ENCODE measurements at regions not wholly inside any gene's neighbourhood (a gene's known extent, or its start where the extent isn't known, plus 50 kb on each side); places are given as distances from the start of the nearest gene placed in this dataset.
"Not testable (repeated sequence)": the region's sequence is repeated elsewhere in the genome, so short reads cannot be mapped to it uniquely, and the experiment has no call there.

- H3K27me3 ChIP-seq (ENCODE audit: control insufficient read depth, insufficient read depth); H3K4me3 ChIP-seq (ENCODE audit: low read length); H3K9me3 ChIP-seq (ENCODE audit: control insufficient read depth, low read length); ATAC-seq; H3K4me1 ChIP-seq (ENCODE audit: control insufficient read depth, insufficient read depth, low read length); H3K27ac ChIP-seq (ENCODE audit: low read length); DNase-seq; intact Hi-C loops (cut with DNase I): not testable (repeated sequence)
- WGBS: 88% methylated on average over 2 of the region's 2 CpGs
Observed at GRCh38 chrX:107296184-107296583, 89.8 kb downstream of the DNAAF6 start.

GRCh38 chrX:107298276-107298675, 91.9 kb downstream of the DNAAF6 start:
- no peaks in the 10 kb centered on the region for H3K9me3 ChIP-seq (ENCODE audit: control insufficient read depth, low read length)
- 66% methylated on average over 2 of the region's 2 CpGs for WGBS
- no peak overlapping the region for H3K4me3 ChIP-seq (ENCODE audit: low read length)
- no peaks in the 10 kb centered on the region for H3K27me3 ChIP-seq (ENCODE audit: control insufficient read depth, insufficient read depth)
- H3K4me1 ChIP-seq (ENCODE audit: control insufficient read depth, insufficient read depth, low read length): no peaks in the 10 kb centered on the region
- intact Hi-C loops (cut with DNase I): no loop called here
- no peak for DNase-seq
- H3K27ac ChIP-seq (ENCODE audit: low read length): no peak overlapping the region
- ATAC-seq: no peak

GRCh38 chrX:107301253-107301652, 94.8 kb downstream of the DNAAF6 start:
- intact Hi-C loops (cut with DNase I): no loop called here
- ATAC-seq (no peak), DNase-seq (no peak)
- no peaks in the 10 kb centered on the region for H3K9me3 ChIP-seq (ENCODE audit: control insufficient read depth, low read length)
- H3K4me1 ChIP-seq (ENCODE audit: control insufficient read depth, insufficient read depth, low read length): no peaks in the 10 kb centered on the region
- H3K27me3 ChIP-seq (ENCODE audit: control insufficient read depth, insufficient read depth): no peaks in the 10 kb centered on the region
- 76% methylated on average over 3 of the region's 3 CpGs for WGBS
- H3K27ac ChIP-seq (ENCODE audit: low read length): no peak overlapping the region
- no peak overlapping the region for H3K4me3 ChIP-seq (ENCODE audit: low read length)

GRCh38 chrX:107304141-107304540, 97.7 kb downstream of the DNAAF6 start:
- 48% methylated on average over 2 of the region's 2 CpGs for WGBS
- Histone ChIP-seq H3K4me1 (ENCODE audit: control insufficient read depth, insufficient read depth, low read length) (no peaks in the 10 kb centered on the region), H3K9me3 (ENCODE audit: control insufficient read depth, low read length) (no peaks in the 10 kb centered on the region), H3K27ac (ENCODE audit: low read length) (no peak overlapping the region), H3K4me3 (ENCODE audit: low read length) (no peak overlapping the region), H3K27me3 (ENCODE audit: control insufficient read depth, insufficient read depth) (no peaks in the 10 kb centered on the region)
- DNase-seq: no peak
- intact Hi-C loops (cut with DNase I): no loop called here
- no peak for ATAC-seq

GRCh38 chrX:107323786-107324492, 117.5 kb downstream of the DNAAF6 start:
- 27% methylated on average over 39 of the region's 39 CpGs for WGBS
- DNase-seq (peak in 1 of 3 donors; percentile 50), ATAC-seq (no peak)
- Histone ChIP-seq H3K4me1 (ENCODE audit: control insufficient read depth, insufficient read depth, low read length) (no peaks in the 10 kb centered on the region), H3K27me3 (ENCODE audit: control insufficient read depth, insufficient read depth) (no peaks in the 10 kb centered on the region), H3K27ac (ENCODE audit: low read length) (no peak overlapping the region), H3K9me3 (ENCODE audit: control insufficient read depth, low read length) (no peaks in the 10 kb centered on the region), H3K4me3 (ENCODE audit: low read length) (no peak overlapping the region)
- intact Hi-C loops (cut with DNase I): no loop called here

DNA sequence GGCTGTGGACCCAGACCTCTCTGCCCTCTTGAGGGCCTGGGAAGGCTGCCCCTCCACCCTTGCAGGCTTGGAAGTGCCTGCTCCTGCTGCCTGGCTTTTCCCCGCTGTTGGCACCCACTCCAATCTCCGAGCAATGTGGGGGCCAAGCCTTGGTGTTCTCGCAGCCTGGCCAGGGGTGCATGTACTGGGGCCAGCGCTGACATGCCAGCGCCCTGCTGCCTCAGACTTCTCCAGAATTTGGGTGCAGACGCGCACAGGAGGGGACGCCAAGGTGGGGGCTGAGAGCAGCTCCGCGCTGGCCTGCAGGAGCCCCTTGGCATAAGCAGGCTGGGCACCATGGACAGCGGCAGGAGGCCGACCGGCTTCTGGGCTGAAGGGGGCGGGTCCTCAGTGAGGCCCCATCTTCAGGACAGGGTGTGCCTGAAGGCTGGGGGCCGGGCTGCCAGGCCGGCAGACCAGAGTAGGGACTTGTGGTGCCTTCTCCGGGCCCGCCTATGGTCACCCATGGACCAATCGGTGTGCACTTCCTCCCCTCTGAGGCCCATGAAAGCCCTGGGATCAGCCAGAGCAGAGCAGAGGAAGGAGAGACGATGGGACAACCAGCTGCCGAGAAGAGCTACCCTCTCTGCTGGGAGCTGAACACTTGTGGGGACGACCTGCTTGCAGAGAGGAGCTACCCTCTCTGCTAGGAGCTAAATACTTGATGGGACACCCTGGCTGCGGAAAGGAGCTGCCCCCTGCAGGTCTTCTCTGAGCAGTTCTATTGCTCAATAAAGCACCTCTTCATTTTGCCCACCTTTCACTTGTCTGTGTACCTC, 118.3 kb downstream of the DNAAF6 start:
- intact Hi-C loops (cut with DNase I): no loop called here
- no peaks in the 10 kb centered on the region for H3K27me3 ChIP-seq (ENCODE audit: control insufficient read depth, insufficient read depth)
- peak; percentile 41 to 75 (median 74) for DNase-seq
- peak; percentile 61 to 77 for ATAC-seq
- 2% methylated on average over 23 of the region's 23 CpGs for WGBS
- no peak overlapping the region for H3K4me3 ChIP-seq (ENCODE audit: low read length)
- no peaks in the 10 kb centered on the region for H3K9me3 ChIP-seq (ENCODE audit: control insufficient read depth, low read length)
- H3K27ac ChIP-seq (ENCODE audit: low read length): no peak overlapping the region
- no peaks in the 10 kb centered on the region for H3K4me1 ChIP-seq (ENCODE audit: control insufficient read depth, insufficient read depth, low read length)

DNA sequence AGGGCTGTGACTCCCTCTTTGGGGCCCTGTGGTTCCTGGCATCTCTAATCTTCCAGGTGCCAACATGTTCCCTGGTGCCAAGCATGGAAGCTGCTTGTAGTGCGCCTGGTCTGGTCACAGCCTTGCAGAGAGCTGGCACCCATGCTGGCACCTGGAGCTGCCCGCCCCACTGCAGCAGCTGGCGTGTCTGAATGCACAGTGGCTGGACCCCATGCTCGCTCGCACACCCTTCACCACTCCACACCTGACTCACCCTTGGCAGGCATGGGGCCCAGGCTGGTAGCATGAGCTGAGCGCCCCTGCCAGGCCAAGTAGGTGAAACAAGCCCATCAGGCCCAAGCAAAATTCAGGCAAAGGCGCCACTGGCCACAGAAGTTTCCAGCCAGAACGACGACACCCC, 119.1 kb downstream of the DNAAF6 start:
- no peak overlapping the region for H3K27ac ChIP-seq (ENCODE audit: low read length)
- ATAC-seq (no peak), DNase-seq (peak in 1 of 3 donors; percentile 44)
- 88% methylated on average over 9 of the region's 9 CpGs for WGBS
- H3K9me3 ChIP-seq (ENCODE audit: control insufficient read depth, low read length): no peaks in the 10 kb centered on the region
- no peaks in the 10 kb centered on the region for H3K4me1 ChIP-seq (ENCODE audit: control insufficient read depth, insufficient read depth, low read length)
- H3K4me3 ChIP-seq (ENCODE audit: low read length): no peak overlapping the region
- intact Hi-C loops (cut with DNase I): no loop called here
- no peaks in the 10 kb centered on the region for H3K27me3 ChIP-seq (ENCODE audit: control insufficient read depth, insufficient read depth)

GRCh38 chrX:107348051-107348450, 101.4 kb upstream of the FRMPD3 start:
- H3K4me3 ChIP-seq (ENCODE audit: low read length): no peak overlapping the region
- no peak for ATAC-seq
- H3K27me3 ChIP-seq (ENCODE audit: control insufficient read depth, insufficient read depth): no peaks in the 10 kb centered on the region
- WGBS: 73% methylated on average over 4 of the region's 4 CpGs
- no peaks in the 10 kb centered on the region for H3K9me3 ChIP-seq (ENCODE audit: control insufficient read depth, low read length)
- DNase-seq: no peak
- intact Hi-C loops (cut with DNase I): no loop called here
- H3K4me1 ChIP-seq (ENCODE audit: control insufficient read depth, insufficient read depth, low read length): no peaks in the 10 kb centered on the region
- H3K27ac ChIP-seq (ENCODE audit: low read length): no peak overlapping the region

DNA sequence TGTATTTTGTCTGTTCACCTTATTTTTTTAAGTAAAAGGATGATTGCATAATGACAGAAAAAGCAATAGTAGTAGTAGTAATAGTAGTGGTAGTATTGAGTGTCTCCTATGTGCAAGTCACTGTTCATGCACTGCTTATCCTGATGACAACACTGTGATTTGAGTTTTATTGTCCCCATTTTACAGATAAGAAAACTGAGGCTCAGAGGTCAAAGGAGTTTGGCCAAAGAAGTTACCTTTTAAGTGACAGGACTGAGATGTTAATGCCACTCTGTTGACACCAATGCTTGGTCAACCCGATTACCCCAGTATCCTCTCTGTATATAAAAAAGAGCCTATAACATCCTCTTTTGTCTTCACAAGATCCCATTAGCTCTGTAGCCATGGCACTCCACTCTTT, 100.5 kb upstream of the FRMPD3 start:
- Histone ChIP-seq H3K27ac (ENCODE audit: low read length) (no peak overlapping the region), H3K27me3 (ENCODE audit: control insufficient read depth, insufficient read depth) (no peaks in the 10 kb centered on the region), H3K9me3 (ENCODE audit: control insufficient read depth, low read length) (no peaks in the 10 kb centered on the region), H3K4me3 (ENCODE audit: low read length) (no peak overlapping the region), H3K4me1 (ENCODE audit: control insufficient read depth, insufficient read depth, low read length) (no peaks in the 10 kb centered on the region)
- intact Hi-C loops (cut with DNase I): no loop called here
- ATAC-seq: no peak
- DNase-seq: no peak
- 88% methylated on average over 1 of the region's 1 CpG for WGBS

DNA sequence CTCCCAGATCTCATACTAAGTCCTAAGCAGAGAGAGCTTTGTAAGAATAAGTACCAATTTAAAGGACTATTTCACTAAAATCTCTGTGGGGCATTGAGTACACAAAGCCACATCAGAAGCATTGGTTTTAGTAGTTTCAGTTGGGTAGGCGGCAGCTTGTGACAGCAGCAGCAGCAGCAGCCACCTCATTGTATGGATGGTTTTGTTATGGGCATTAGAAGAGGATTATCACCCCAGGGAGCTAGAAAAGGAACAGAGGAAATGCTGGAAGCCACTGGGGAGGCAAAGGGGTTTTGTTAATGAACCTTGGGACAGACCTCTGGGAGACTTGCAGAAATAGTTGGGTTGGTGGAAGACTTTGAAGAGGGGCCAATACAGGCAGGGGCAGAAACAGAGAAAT, 93.9 kb upstream of the FRMPD3 start:
- DNase-seq (no peak), ATAC-seq (no peak)
- WGBS: 18% methylated on average over 1 of the region's 1 CpG
- Histone ChIP-seq H3K4me1 (ENCODE audit: control insufficient read depth, insufficient read depth, low read length) (no peaks in the 10 kb centered on the region), H3K9me3 (ENCODE audit: control insufficient read depth, low read length) (no peaks in the 10 kb centered on the region), H3K27ac (ENCODE audit: low read length) (no peak overlapping the region), H3K27me3 (ENCODE audit: control insufficient read depth, insufficient read depth) (no peaks in the 10 kb centered on the region), H3K4me3 (ENCODE audit: low read length) (no peak overlapping the region)
- intact Hi-C loops (cut with DNase I): no loop called here

GRCh38 chrX:107360788-107361360, 88.6 kb upstream of the FRMPD3 start:
- WGBS: 58% methylated on average over 2 of the region's 2 CpGs
- no peak for ATAC-seq
- DNase-seq: no peak
- H3K9me3 ChIP-seq (ENCODE audit: control insufficient read depth, low read length): no peaks in the 10 kb centered on the region
- H3K4me3 ChIP-seq (ENCODE audit: low read length): no peak overlapping the region
- intact Hi-C loops (cut with DNase I): no loop called here
- no peaks in the 10 kb centered on the region for H3K4me1 ChIP-seq (ENCODE audit: control insufficient read depth, insufficient read depth, low read length)
- no peaks in the 10 kb centered on the region for H3K27me3 ChIP-seq (ENCODE audit: control insufficient read depth, insufficient read depth)
- no peak overlapping the region for H3K27ac ChIP-seq (ENCODE audit: low read length)

Data from right cardiac atrium (tissue), 5 donors.